ENCODE measurements at regions not wholly inside any gene's neighbourhood (a gene's known extent, or its start where the extent isn't known, plus 50 kb on each side); places are given as distances from the start of the nearest gene placed in this dataset.
"Not testable (repeated sequence)": the region's sequence is repeated elsewhere in the genome, so short reads cannot be mapped to it uniquely, and the experiment has no call there.

GRCh38 chr11:96447208-96448110 lies 57.6 kb downstream of the JRKL start:
- no peak for DNase-seq (ENCODE audit: low read depth, low spot score)

DNA sequence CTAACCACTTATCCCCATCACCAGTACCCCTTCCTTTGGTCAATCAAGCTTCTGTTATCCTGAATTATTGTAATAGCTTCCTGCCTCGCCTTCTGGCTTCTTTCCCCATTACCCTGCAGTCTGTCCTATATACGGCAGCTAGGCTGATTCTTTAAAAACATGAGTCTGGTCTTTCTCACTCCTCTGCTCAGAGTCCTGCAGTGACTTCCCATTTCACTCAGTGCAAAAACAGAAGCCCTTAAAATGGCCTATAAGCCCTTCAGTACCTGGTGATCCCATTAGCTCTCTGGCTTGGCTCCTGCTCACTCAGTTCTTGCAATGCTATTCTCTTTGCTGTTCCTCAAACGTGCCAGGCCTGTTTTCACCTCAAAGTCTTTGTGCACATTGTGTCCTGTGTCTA lies 58.4 kb downstream of the JRKL start:
- no peak for DNase-seq (ENCODE audit: low read depth, low spot score)

DNA sequence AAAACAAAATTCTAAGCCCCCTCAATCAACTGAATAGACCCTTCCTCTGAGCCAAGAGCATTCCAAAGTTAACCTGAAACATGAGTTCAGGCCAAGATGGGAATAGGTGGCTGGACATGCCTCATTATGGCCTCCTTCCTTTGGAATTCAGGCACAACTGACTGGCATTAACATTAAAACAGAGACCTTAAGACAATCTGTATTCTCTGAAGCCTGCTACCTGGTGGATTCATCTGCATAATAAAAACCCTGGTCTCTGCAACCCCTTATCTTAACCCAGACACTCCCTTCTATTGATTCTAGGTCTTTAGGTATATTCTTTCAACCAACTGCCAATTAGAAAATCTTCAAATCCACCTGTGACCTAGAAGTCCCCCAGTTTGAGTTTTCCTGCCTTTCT lies 66.3 kb downstream of the JRKL start:
- no peak for DNase-seq (ENCODE audit: low read depth, low spot score)

DNA sequence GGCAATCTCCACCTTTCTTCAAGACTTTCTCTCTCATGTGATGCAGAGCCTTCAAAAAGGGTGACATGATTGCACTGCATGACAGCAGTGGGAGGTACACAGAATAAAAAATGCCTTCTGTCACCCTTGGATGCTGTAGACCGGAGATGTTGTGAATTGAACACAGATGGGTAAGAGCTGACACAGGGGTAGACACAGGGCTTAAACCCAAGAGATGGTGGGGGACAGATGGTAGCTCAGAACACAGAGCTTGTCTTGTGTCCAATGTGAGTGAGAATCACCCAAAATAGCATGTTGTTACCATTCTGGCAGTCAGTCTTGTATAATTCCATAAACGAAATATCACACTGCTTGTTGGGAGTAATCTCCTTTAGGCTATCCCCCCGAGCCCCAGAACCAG lies 69.9 kb downstream of the JRKL start:
- DNase-seq (ENCODE audit: low read depth, low spot score) = no peak

DNA sequence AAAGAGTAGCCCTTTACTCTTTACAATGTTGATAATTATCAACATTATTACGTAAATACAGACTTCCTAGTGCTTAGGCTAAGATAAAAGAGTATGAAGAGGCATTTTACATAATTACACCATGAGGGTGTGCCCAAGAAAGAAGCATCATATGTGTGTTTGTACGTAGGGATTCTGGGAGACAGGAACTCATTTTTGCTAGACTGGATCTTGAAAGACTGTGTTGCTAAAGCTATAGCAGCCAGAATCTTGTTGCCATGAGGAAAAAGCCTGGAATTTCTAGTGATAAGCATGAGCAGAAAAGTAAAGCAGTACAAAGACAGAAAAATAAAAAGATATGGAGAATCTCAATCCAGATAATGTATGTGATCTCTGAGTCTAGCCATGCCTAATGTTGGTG lies 72.1 kb downstream of the JRKL start:
- no peak for DNase-seq (ENCODE audit: low read depth, low spot score)

GRCh38 chr11:96464700-96465307 lies 75.0 kb downstream of the JRKL start:
- peak; percentile 24 for DNase-seq (ENCODE audit: low read depth, low spot score)

- DNase-seq (ENCODE audit: low read depth, low spot score) = no peak
Measured at GRCh38 chr11:96465512-96465911, 75.7 kb downstream of the JRKL start.

DNA sequence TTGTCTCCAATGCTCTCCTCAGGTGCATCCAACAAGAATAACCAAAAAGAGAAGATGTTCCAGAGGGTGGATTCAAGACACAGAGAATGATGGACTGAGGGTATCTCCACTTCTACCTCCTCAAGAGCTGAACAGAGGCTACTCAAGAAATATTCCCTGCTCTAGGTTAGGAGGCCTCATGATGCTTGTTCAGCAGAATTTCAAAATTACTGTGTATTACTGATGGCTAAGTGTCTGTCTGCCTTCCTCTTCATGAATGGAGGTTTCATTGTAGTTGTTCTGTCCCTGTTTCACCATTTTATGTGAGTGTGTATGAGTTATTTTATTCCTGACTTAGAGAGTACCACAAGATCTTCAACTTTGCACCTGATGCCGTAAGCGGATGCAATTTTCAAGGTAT lies 76.8 kb downstream of the JRKL start:
- no peak for DNase-seq (ENCODE audit: low read depth, low spot score)

DNA sequence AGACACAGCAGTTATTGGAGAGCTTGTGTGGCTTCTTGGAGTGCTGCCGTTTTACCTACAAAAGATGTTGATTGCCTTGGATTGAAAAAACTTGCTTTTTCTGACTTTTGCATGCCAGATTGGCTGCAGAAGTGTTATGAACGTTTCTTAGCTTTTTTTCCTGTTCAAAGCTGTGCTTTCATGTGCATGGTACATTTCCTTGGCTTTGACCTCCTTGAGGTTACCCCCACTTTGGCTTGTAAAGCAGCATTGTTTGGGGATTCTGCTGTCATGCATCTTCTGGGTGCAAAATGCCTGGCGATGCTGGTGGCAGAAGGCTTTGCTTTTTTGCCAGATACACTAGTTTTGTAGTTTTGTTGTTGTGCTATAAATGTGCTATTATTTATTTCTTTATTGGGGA lies 80.0 kb downstream of the JRKL start:
- no peak for DNase-seq (ENCODE audit: low read depth, low spot score)

GRCh38 chr11:96470521-96470920 lies 80.7 kb downstream of the JRKL start:
- no peak for DNase-seq (ENCODE audit: low read depth, low spot score)

DNA sequence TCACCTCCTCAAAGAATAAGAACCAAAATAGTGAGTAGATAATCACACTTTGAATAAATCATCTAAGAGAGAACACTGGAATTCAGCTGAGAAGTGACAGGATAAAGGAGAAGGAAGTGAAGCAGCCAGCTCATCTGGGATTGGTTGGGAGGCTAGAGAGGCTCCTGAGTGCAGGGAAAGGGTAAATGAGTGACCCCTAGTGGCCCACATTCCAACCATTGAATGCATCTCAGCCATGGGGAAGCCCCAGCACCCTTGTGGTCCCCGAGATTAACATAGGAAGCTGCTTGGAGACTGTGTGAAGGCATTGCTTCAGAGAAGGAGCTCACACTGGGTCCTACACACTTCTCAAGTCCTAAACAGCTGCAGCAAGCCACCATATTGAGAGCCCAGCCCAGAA lies 82.3 kb downstream of the JRKL start:
- no peak for DNase-seq (ENCODE audit: low read depth, low spot score)

GRCh38 chr11:96474263-96474662 lies 84.5 kb downstream of the JRKL start:
- DNase-seq (ENCODE audit: low read depth, low spot score) = no peak

- no peak for DNase-seq (ENCODE audit: low read depth, low spot score)
Measured at GRCh38 chr11:96481204-96481603, 91.4 kb downstream of the JRKL start.

DNA sequence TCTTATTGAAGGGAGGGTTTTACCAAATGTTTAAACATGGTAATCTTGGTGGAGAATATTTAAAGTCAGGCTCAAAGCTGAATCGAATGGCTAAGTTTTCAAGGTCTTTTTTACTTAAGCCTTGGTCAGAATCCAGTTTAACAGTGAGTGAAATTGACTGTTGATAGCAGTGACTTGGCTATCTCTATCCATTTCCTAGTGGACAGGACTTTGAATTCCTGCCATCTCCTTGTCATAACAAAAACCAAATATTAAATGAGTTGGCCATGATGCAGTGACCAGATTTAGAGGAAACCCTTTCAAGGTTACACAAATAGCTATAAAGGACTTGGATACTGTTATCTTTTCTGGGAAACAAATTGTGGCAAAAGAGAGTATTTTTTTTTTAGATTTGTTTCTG lies 92.0 kb downstream of the JRKL start:
- no peak for DNase-seq (ENCODE audit: low read depth, low spot score)

GRCh38 chr11:96482193-96482592 lies 92.4 kb downstream of the JRKL start:
- DNase-seq (ENCODE audit: low read depth, low spot score) = no peak

DNA sequence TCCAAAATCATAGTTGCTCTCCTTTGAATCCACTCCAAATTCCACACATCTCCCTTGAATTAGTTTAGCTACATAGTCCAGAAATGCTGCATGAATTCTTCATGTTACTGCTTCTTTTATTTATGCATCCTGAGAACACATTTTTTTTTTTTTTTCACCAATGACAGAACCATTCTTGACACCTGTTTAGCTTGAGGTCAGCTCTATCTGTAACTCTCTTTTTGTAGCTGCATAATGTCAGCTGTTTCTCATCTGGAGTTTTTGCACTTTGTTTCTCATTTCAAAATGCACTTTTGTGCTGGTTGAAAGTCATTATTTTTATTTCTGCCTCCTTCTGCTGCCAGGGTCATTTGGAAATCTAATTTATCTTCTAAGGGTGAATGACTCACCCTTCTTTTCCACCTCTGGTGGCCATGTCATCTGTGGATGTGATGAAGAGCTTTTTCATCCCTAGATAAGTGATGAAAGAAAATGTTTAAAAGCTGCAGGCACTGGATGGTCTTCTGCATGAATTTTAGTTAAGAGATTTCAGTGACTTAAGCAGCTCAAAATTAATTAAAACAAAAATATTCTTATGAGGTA lies 93.7 kb downstream of the JRKL start:
- DNase-seq (ENCODE audit: low read depth, low spot score) = no peak

- no peak for DNase-seq (ENCODE audit: low read depth, low spot score)
Measured at GRCh38 chr11:96484361-96484760, 94.5 kb downstream of the JRKL start.

DNA sequence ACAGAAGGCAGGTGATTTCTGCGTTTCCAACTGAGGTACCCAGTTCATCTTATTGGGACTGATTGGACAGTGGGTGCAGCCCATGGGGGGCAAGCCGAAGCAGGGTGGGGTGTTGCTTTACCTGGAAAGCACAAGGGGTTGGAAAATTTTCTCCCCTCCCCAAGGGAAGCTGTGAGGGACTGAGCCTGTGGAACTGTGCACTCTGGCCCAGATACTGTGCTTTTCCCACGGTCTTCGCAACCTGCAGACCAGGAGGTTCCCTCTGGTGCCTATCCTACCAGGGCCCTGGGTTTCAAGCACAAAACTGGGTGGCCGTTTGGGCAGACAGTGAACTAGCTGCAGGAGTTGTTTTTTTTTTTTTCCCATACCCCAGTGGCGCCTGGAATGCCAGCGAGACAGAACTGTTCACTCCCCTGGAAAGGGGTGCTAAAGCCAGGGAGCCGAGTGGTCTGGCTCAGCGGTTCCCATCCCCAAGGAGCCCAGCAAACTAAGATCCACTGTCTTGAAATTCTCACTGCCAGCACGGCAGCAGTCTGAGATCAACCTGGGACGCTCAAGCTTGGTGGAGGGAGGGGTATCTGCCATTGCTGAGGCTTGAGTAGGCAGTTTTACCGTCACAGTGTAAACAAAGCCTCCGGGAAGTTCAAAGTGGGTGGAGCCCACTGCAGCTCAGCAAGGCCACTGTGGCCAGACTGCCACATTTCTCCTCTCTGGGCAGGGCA lies 97.2 kb downstream of the JRKL start:
- DNase-seq (ENCODE audit: low read depth, low spot score) = no peak

- not testable (repeated sequence) for DNase-seq (ENCODE audit: low read depth, low spot score)
Measured at GRCh38 chr11:96488911-96489310, 99.1 kb downstream of the JRKL start.

DNA sequence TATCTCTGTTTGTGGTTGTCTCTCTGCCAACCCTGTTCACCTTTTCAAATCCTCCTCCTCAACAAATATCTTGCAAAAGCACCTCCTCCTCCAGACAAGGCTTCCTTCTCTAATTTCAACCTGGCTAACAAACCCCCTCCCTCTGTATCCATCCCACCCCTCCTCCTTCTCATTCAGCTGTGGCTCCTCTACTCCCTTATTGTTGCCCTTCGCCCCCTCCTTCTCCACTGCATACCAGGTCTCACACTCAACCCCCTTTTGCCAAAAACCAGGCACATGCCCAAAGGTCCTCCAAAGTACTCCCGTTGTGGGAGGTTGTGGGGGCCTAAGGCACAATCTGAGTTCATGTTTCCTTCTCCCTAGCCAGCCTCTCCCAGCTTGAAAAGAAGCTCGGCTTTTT lies 110.6 kb downstream of the JRKL start:
- DNase-seq (ENCODE audit: low read depth, low spot score) = no peak

- DNase-seq (ENCODE audit: low read depth, low spot score) = no peak
Measured at GRCh38 chr11:96506041-96506440, 116.2 kb downstream of the JRKL start.

DNA sequence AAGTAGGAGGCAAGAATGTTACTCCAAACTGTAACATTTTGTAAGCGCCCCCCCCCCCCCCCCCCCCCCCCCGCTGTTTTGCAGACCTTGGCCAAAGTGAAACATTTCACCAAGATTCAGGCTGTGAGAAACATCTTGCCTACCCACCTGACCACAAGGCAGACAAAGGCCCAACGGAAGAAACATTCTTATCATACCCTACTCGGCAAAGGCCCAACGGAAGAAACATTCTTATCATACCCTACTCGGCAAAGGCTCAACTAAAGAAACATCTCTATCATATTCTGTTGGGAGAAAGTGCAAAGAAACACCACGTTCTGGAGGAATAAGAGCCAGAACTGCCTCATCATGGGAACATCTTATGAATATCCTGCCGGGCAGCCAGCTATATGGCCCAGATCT lies 117.1 kb downstream of the JRKL start:
- no peak for DNase-seq (ENCODE audit: low read depth, low spot score)

Measured in smooth muscle cell of the brain vasculature (primary cell).